ENCODE measurements at regions not wholly inside any gene's neighbourhood (a gene's known extent, or its start where the extent isn't known, plus 50 kb on each side); places are given as distances from the start of the nearest gene placed in this dataset.

- TF ChIP-seq MYC (IDR thresholded peaks at IDR 0.05; ENCODE audit: low read depth, low read length) = no peak
- TF ChIP-seq CTCF (IDR thresholded peaks at IDR 0.05; ENCODE audit: low read depth, low read length) = no peak
- no peak for TF ChIP-seq POLR2A (IDR thresholded peaks at IDR 0.05; ENCODE audit: extremely low read depth, insufficient read length)
Observed at GRCh38 chr9:84397822-84398221, 57.3 kb upstream of the SLC28A3 start.
